ENCODE measurements at regions not wholly inside any gene's neighbourhood (a gene's known extent, or its start where the extent isn't known, plus 50 kb on each side); places are given as distances from the start of the nearest gene placed in this dataset.

- no peak overlapping the region for H3K27ac ChIP-seq (ENCODE audit: low read depth, low read length)
- H4K20me1 ChIP-seq (ENCODE audit: control insufficient read depth, insufficient read depth, low read depth, low read length), result no peaks in the 10 kb centered on the region
- H3K79me2 ChIP-seq (ENCODE audit: control insufficient read depth, low read length), result no peaks in the 10 kb centered on the region
- H3K4me3 ChIP-seq (ENCODE audit: low read length), result no peak overlapping the region
- no peaks in the 10 kb centered on the region for H3K27me3 ChIP-seq (ENCODE audit: control insufficient read depth, low read length)
- H3F3A ChIP-seq (ENCODE audit: control insufficient read depth, insufficient read depth), result no peaks in the 10 kb centered on the region
- no peaks in the 10 kb centered on the region for H3K9me3 ChIP-seq (ENCODE audit: control insufficient read depth, insufficient read depth, low read length)
- no peak overlapping the region for H3K4me2 ChIP-seq (ENCODE audit: low read length)
- TF ChIP-seq EZH2phosphoT487 (IDR thresholded peaks at IDR 0.05; ENCODE audit: borderline replicate concordance, low read length) (no peak), CTCF (IDR thresholded peaks at IDR 0.05; ENCODE audit: low read depth, low read length, poor library complexity, severe bottlenecking) (no peak)
- H3K9me2 ChIP-seq (replicated peaks; ENCODE audit: control insufficient read depth, low read length), result no peaks in the 10 kb centered on the region
- H3K36me3 ChIP-seq (ENCODE audit: control insufficient read depth, low read length), result no peaks in the 10 kb centered on the region
- peaks cover 18% of the 10 kb centered on the region for H3K4me1 ChIP-seq (ENCODE audit: control insufficient read depth, low read length)
These were observed 100.5 kb upstream of the RNU6-1 start for GRCh38 chr15:67940324-67940719.

GRCh38 chr15:67941648-67942310 is 101.9 kb upstream of the RNU6-1 start:
- H3K27ac ChIP-seq (ENCODE audit: low read depth, low read length), result no peak overlapping the region
- H3K9me2 ChIP-seq (replicated peaks; ENCODE audit: control insufficient read depth, low read length), result no peaks in the 10 kb centered on the region
- no peaks in the 10 kb centered on the region for H3F3A ChIP-seq (ENCODE audit: control insufficient read depth, insufficient read depth)
- no peaks in the 10 kb centered on the region for H4K20me1 ChIP-seq (ENCODE audit: control insufficient read depth, insufficient read depth, low read depth, low read length)
- no peaks in the 10 kb centered on the region for H3K27me3 ChIP-seq (ENCODE audit: control insufficient read depth, low read length)
- H3K79me2 ChIP-seq (ENCODE audit: control insufficient read depth, low read length), result no peaks in the 10 kb centered on the region
- TF ChIP-seq CTCF (IDR thresholded peaks at IDR 0.05; ENCODE audit: low read depth, low read length, poor library complexity, severe bottlenecking) (no peak), EZH2phosphoT487 (IDR thresholded peaks at IDR 0.05; ENCODE audit: borderline replicate concordance, low read length) (no peak)
- no peaks in the 10 kb centered on the region for H3K36me3 ChIP-seq (ENCODE audit: control insufficient read depth, low read length)
- H3K4me1 ChIP-seq (ENCODE audit: control insufficient read depth, low read length), result peaks cover 27% of the 10 kb centered on the region
- H3K4me3 ChIP-seq (ENCODE audit: low read length), result no peak overlapping the region
- H3K9me3 ChIP-seq (ENCODE audit: control insufficient read depth, insufficient read depth, low read length), result no peaks in the 10 kb centered on the region
- H3K4me2 ChIP-seq (ENCODE audit: low read length), result no peak overlapping the region

- TF ChIP-seq EZH2phosphoT487 (IDR thresholded peaks at IDR 0.05; ENCODE audit: borderline replicate concordance, low read length) (no peak), CTCF (IDR thresholded peaks at IDR 0.05; ENCODE audit: low read depth, low read length, poor library complexity, severe bottlenecking) (no peak)
- no peaks in the 10 kb centered on the region for H3K9me3 ChIP-seq (ENCODE audit: control insufficient read depth, insufficient read depth, low read length)
- peaks cover 13% of the 10 kb centered on the region for H3K4me1 ChIP-seq (ENCODE audit: control insufficient read depth, low read length)
- no peaks in the 10 kb centered on the region for H3K9me2 ChIP-seq (replicated peaks; ENCODE audit: control insufficient read depth, low read length)
- H3K36me3 ChIP-seq (ENCODE audit: control insufficient read depth, low read length), result no peaks in the 10 kb centered on the region
- no peak overlapping the region for H3K4me2 ChIP-seq (ENCODE audit: low read length)
- H3F3A ChIP-seq (ENCODE audit: control insufficient read depth, insufficient read depth), result no peaks in the 10 kb centered on the region
- no peaks in the 10 kb centered on the region for H4K20me1 ChIP-seq (ENCODE audit: control insufficient read depth, insufficient read depth, low read depth, low read length)
- H3K4me3 ChIP-seq (ENCODE audit: low read length), result no peak overlapping the region
- no peaks in the 10 kb centered on the region for H3K79me2 ChIP-seq (ENCODE audit: control insufficient read depth, low read length)
- no peaks in the 10 kb centered on the region for H3K27me3 ChIP-seq (ENCODE audit: control insufficient read depth, low read length)
- H3K27ac ChIP-seq (ENCODE audit: low read depth, low read length), result no peak overlapping the region
These were observed 103.6 kb upstream of the RNU6-1 start for GRCh38 chr15:67943475-67943874.
